GM13976 (cell line): ENCODE measurements at regions not wholly inside any gene's neighbourhood (a gene's known extent, or its start where the extent isn't known, plus 50 kb on each side); places are given as distances from the start of the nearest gene placed in this dataset.

ENCODE experiments used
- DNase-seq: peaks from one replicate; pipeline ENCODE4 v3.0.0; 2012; ENCODE audit warnings: low spot score
- CTCF ChIP-seq: IDR thresholded peaks from 2 replicates; pipeline ENCODE4 v1.5.1; 2012; ENCODE audit warnings: borderline replicate concordance, mild to moderate bottlenecking; ENCODE audit not compliant: insufficient read depth; ENCODE audit errors: extremely low read depth, missing control alignments, control extremely low read depth
- in situ Hi-C: fragments of 300-500 bp; cut with MboI; formaldehyde crosslinking; loops from one replicate; pipeline ENCODE4 v1.12.0; 2022; ENCODE audit warnings: low sequenced_read_pairs, mixed read lengths, inconsistent platforms; ENCODE audit not compliant: unreplicated experiment

DNA sequence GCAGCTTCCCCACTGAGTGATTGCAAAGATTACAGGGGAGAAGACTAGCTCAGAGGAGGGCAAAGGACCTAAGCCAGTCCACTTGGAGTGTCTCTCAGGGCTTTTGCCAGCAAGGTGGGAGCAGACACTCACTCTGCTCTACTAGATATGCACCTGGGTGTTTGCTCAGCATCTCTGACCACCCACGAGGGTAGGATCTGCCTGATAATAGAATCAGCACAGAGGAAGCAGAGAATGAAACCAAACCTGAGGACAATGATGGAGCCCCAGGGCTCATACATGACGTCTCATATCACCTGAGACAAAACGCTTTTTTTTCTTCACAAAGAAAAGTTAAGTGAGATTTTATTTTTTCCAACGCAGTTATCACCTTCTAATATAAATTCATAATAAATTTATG, 79.4 kb downstream of the RRAGC start:
- in situ Hi-C loops = no loop called here
- TF ChIP-seq CTCF = no peak
- DNase-seq = no peak

- in situ Hi-C loops = no loop called here
- TF ChIP-seq CTCF = no peak
- no peak for DNase-seq
These were observed 80.1 kb downstream of the RRAGC start for GRCh38 chr1:38779491-38779890.

DNA sequence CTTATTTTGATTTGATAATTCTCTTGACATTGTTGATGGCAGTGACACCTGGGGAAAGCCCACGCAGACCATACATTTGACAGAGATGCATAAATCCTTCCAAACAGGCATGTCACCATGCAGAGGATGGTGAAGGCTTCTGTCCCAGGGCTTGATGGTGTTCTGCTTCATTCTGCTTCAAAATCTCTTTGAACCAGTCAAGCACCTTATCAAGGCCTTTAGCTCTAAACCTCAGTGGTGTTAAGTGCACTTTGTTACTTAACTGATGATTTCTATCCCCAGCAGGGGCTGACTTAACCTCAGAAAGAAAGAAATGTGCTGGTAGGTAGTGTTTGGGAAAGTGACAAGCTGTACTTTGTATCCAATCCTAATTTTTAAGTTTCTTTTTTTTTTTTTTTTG, 81.1 kb downstream of the RRAGC start:
- in situ Hi-C loops = no loop called here
- TF ChIP-seq CTCF = no peak
- DNase-seq = no peak

DNA sequence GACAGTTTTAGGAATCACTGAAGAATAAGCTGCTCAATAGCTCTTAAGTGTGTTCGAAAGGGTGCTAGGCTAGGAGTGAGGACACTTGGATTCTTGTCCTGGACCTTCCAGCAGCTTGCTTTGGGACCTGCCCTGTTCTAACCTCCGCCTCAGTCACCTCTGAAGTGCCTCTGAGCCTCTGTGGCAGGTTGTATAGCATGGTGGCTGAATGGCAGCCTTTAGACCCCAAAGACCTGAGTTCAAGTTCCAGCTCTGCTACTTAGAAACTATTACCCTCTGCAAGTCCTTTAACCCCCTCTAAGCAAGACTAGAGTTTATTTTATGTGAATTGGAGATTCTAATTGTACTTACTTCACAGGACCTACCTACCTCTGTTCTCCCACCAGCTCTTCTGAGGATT, 81.5 kb downstream of the RRAGC start:
- no peak for TF ChIP-seq CTCF
- DNase-seq = no peak
- in situ Hi-C loops = no loop called here

- in situ Hi-C loops = no loop called here
- DNase-seq = no peak
- no peak for TF ChIP-seq CTCF
These were observed 82.1 kb downstream of the RRAGC start for GRCh38 chr1:38777464-38777957.

DNA sequence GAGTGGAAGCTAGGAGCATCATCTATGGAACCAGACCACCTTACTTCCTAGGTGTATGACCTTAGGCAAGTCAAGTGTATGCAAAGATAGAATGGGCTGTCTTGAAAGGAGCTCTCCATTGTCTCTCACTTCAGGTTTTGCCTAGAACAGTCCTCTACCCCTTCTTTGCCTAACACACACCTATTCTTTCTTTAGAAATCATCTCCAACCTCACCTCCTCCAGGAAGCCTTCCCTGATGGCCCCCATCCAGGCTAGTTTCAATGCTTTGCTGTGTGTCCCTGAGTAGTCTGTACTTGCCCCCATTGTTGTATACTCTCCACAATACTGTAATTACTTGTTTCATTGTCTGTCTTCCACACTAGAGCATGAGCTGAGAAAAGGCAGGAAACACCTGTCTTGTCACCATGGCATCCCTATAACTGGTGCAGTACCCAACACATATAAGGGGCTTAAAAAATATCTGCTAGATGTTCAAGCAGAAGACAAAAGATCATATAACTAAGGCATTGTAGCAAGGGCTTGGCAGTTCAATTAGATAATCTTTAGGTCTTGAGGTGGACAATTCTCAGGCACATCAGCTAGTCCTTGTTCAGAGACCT, 83.0 kb downstream of the RRAGC start:
- no peak for DNase-seq
- in situ Hi-C loops = no loop called here
- TF ChIP-seq CTCF = no peak

- DNase-seq = no peak
- in situ Hi-C loops = no loop called here
- no peak for TF ChIP-seq CTCF
These were observed 84.3 kb downstream of the RRAGC start for GRCh38 chr1:38775175-38775845.
